MM.1S (cell line): ENCODE measurements at regions not wholly inside any gene's neighbourhood (a gene's known extent, or its start where the extent isn't known, plus 50 kb on each side); places are given as distances from the start of the nearest gene placed in this dataset.

ENCODE experiments used
- EZH2 ChIP-seq: fragments of 300-600 bp; sonication (generic); optimal IDR thresholded peaks from 2 replicates; pipeline ENCODE3; 2017; ENCODE audit warnings: low read depth, mild to moderate bottlenecking, antibody characterized with exemption, low read length, mixed read lengths
- TF ChIP-seq, protein P1 (sequence below): fragments of 300-600 bp; sonication (generic); IDR thresholded peaks from 2 replicates; pipeline ENCODE4 v1.5.1; 2016; ENCODE audit warnings: antibody characterized with exemption, low read length, mixed read lengths

DNA sequence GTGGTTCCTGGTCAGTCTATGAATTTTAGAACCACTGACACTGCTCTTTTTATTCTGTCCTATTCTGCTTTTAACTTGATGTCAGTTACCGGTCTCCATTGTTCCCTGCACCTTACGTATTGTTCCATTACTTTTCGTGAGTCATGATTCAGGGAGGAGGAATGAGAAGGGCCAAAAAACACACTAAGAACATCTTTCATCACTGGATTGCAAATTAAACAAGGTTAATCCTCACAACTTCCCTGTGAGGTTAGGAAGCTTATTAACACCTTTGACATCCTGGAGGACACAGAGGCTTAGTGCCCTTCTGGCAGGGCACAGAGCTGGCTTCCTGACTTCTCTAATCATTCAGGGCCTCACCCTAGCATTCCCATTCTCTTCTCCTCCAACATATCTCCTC is 227.6 kb upstream of the SATB1 start:
- TF ChIP-seq, protein P1, sequence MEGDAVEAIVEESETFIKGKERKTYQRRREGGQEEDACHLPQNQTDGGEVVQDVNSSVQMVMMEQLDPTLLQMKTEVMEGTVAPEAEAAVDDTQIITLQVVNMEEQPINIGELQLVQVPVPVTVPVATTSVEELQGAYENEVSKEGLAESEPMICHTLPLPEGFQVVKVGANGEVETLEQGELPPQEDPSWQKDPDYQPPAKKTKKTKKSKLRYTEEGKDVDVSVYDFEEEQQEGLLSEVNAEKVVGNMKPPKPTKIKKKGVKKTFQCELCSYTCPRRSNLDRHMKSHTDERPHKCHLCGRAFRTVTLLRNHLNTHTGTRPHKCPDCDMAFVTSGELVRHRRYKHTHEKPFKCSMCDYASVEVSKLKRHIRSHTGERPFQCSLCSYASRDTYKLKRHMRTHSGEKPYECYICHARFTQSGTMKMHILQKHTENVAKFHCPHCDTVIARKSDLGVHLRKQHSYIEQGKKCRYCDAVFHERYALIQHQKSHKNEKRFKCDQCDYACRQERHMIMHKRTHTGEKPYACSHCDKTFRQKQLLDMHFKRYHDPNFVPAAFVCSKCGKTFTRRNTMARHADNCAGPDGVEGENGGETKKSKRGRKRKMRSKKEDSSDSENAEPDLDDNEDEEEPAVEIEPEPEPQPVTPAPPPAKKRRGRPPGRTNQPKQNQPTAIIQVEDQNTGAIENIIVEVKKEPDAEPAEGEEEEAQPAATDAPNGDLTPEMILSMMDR = no peak
- no peak for TF ChIP-seq EZH2
